Stimulated activated naive CD8-positive, alpha-beta T cell treated with anti-CD3 and anti-CD28 coated beads, Interleukin-15, amount 100 ng/mL, for 72 hours (primary cell): ENCODE measurements at regions not wholly inside any gene's neighbourhood (a gene's known extent, or its start where the extent isn't known, plus 50 kb on each side); places are given as distances from the start of the nearest gene placed in this dataset.
A peak's percentile ranks its signal among the peaks of the same experiment; 100 is the strongest.

Source experiments
- ATAC-seq: fragments of 150-1000 bp; cut with Tn5 transposase; 2 replicates; pipeline ENCODE4 v1.10.0; 2021; ENCODE audit warnings: mild to moderate bottlenecking, moderate library complexity
- DNase-seq, 2 donors: peaks; one replicate each; pipeline ENCODE4 v3.0.0; 2021 to 2022
- H3K27ac Mint-ChIP-seq, 2 donors: one replicate each; pipeline ENCODE4 v1.8.0; 2022; ENCODE audit warnings: mild to moderate bottlenecking in 2 of 2, mixed read lengths in 2 of 2, moderate library complexity in 2 of 2
- H3K27me3 Mint-ChIP-seq: one replicate; pipeline ENCODE4 v1.8.0; 2022; ENCODE audit warnings: mixed read lengths
- H3K4me1 Mint-ChIP-seq: one replicate; pipeline ENCODE4 v1.8.0; 2022; ENCODE audit warnings: mild to moderate bottlenecking, mixed read lengths
- H3K4me3 Mint-ChIP-seq, 2 donors: one replicate each; pipeline ENCODE4 v1.8.0; 2022; ENCODE audit warnings: mild to moderate bottlenecking in 2 of 2, mixed read lengths in 2 of 2, moderate library complexity in 1 of 2
- H3K9me3 Mint-ChIP-seq, 2 donors: one replicate each; pipeline ENCODE4 v1.8.0; 2022; ENCODE audit warnings: mixed read lengths in 2 of 2

DNA sequence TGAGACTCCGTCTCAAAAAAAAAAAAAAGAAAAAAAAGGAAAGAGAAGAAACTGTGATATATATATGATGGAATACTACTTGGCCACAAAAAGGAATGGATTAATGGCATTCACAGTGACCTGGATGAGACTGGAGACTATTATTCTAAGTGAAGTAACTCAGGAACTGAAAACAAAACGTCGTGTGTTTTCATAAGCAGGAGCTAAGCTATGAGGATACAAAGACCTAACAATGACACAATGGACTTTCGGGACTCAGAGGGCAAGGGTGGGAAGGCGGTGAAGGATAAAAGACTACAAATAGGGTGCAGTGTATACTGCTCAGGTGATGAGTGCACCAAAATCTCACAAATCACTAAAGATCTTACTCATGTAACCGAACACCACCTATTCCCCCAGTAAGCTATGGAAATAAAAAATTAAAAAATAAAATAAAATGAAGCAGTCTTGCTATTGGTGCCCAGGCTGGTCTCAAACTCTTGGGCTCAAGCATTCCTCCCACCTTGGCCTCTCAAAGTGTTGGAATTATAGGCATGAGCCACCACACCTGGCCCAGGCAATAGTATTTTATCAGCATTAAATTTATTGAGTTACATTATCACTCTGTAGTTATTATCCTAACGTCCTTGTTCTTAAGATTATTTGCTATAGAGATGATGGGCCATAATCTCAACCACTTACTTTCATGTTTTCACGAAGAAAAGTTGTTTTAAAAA, 71.5 kb upstream of the GPBP1 start:
- ATAC-seq (no peak), DNase-seq (no peak)
- peaks cover 13% of the 10 kb centered on the region in 2 donors for H3K9me3 Mint-ChIP-seq
- H3K4me3 Mint-ChIP-seq: no peak overlapping the region
- H3K27ac Mint-ChIP-seq: peak overlapping the region in 1 of 2 donors; percentile 35
- H3K27me3 Mint-ChIP-seq: no peaks in the 10 kb centered on the region
- no peaks in the 10 kb centered on the region for H3K4me1 Mint-ChIP-seq

DNA sequence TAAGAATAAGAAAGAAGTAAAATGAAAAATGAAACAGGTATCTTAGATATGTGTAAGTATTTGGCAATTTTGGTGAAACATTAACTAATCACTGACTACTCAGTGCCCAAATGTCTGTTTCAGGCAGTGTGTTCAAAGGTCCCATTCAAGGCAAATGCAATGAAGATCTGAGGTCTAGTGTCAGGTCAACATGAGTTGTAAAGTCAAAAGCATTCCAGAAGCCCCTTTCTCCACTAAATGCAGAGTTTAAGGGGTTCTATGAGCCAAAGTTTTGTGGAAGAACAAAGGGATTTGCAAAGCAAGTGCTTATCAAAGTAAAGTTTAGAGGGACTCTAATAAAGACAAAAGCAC, 71.0 kb upstream of the GPBP1 start:
- no peaks in the 10 kb centered on the region for H3K4me1 Mint-ChIP-seq
- ATAC-seq: no peak
- peaks cover 7 to 8% of the 10 kb centered on the region in 2 donors for H3K9me3 Mint-ChIP-seq
- H3K27ac Mint-ChIP-seq: no peak overlapping the region
- no peak for DNase-seq
- H3K27me3 Mint-ChIP-seq: no peaks in the 10 kb centered on the region
- no peak overlapping the region for H3K4me3 Mint-ChIP-seq

DNA sequence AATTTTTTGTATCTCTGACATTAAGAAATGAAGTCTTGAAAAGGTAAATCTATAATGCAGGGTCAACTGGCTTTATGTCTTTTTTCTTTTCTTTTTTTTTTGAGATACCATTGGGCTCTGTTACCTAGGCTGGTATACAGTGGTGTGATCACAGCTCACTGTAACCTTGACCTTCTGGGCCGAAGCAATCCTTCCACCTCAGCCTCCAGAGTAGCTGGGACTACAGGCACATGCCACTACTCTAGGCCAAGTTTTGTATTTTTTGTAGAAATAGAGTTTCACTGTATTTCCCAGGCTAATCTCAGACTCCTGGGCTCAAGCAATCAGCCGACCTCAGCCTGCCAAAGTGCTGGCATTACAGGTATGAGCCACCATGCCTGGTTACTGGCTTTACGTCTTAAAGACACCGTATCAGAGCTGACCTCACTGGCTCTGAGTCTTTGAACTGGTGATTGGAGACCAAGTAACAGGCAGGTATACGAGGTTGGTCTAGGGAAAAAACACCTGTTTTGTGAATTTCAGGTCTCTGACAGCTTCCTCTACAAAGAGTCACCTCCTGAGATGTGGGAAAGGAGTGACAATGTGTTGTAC, 70.4 kb upstream of the GPBP1 start:
- Mint-ChIP-seq H3K27me3 (no peaks in the 10 kb centered on the region), H3K9me3 (peaks cover 4% of the 10 kb centered on the region in 2 donors), H3K27ac (no peak overlapping the region), H3K4me1 (no peaks in the 10 kb centered on the region), H3K4me3 (no peak overlapping the region)
- DNase-seq (no peak), ATAC-seq (no peak)

DNA sequence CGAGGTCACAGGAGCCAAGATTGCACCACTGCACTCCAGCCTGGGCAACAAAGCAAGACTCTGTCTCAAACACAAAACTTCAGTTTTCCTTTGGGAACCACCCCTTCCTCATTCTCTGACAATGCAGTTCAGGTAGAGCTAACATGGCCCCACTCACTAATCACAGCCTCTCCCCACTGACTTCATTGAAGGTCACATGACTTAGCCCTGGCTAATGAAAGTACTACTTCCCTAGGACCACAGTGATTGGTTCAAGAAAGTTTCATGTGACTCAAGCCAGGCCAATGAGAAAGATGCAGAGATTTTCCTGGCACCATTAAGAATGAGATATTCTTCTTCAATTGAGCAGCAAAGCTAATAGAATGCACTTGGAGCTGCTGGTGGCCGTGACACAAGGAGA, 67.2 kb upstream of the GPBP1 start:
- Mint-ChIP-seq H3K27me3 (no peaks in the 10 kb centered on the region), H3K4me3 (no peak overlapping the region), H3K9me3 (no peaks in the 10 kb centered on the region)

DNA sequence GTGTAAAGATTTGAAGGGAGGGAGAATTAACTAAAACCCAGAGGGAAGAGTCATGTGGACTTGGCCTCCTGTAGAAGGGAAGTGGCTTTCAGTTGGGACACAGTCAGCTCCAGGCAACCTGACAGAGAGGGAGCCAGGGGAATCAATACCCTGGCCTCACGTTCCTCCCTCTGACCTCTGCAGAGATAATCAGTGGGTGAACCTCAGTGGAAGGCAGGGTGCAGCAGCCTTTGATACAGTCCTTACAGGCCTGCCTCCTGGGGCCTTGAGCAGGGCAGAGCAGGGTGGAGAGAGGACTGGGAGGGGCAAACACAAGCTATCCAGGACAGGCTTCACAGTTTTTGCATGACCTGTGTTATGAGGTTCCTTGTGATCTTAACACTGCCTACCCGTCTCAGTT, 61.9 kb upstream of the GPBP1 start:
- H3K27ac Mint-ChIP-seq: no peak overlapping the region
- H3K4me3 Mint-ChIP-seq: no peak overlapping the region
- H3K27me3 Mint-ChIP-seq: no peaks in the 10 kb centered on the region
- ATAC-seq (no peak), DNase-seq (no peak)
- no peaks in the 10 kb centered on the region for H3K9me3 Mint-ChIP-seq
- peaks cover 12% of the 10 kb centered on the region for H3K4me1 Mint-ChIP-seq

More for the DNA sequence above, 67.2 kb upstream of the GPBP1 start:
- H3K27ac Mint-ChIP-seq: peak overlapping the region in 1 of 2 donors; percentile 72
- no peaks in the 10 kb centered on the region for H3K4me1 Mint-ChIP-seq
- no peak for DNase-seq
- no peak for ATAC-seq

DNA sequence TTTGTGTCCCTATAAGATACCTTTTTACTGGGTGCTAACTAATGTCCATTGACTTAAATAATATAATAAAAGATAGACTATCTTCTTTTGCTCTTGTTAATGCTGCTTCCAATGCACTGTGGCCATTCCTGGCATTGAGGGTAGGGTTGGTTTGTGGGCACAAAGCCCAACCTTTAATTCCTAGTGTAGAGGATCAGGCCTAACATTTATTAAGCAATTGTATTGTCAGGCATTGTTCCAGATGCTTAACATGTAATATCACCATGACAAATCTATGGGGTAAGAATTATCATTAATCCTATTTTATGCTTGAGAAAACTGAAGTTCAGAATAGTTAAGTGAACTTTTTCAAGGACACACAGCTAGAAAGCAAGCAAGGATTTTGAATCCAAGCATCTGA, 60.4 kb upstream of the GPBP1 start:
- H3K27me3 Mint-ChIP-seq: no peaks in the 10 kb centered on the region
- DNase-seq: no peak
- H3K4me1 Mint-ChIP-seq: peaks cover 23% of the 10 kb centered on the region
- no peaks in the 10 kb centered on the region for H3K9me3 Mint-ChIP-seq
- no peak overlapping the region for H3K4me3 Mint-ChIP-seq
- no peak overlapping the region for H3K27ac Mint-ChIP-seq
- ATAC-seq: no peak

DNA sequence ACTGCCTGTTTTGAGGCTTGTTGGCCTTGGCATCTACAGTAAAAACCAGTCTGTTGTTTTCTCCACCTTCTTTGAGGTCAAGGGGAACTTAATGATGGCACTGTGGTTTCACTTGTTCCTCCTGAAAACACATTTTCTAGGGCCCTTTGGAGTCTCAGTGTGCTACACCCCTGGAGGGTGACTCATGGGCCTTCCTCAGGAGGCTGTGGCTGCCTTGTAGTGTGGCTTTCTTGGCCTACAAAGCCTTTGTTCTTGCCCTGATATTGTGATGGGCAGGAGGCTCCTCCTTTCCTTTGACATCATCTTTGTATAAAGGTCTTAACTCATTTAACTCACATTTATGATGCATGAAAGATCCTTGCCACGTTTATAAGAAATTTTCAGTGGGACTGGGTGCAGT, 56.3 kb upstream of the GPBP1 start:
- H3K27me3 Mint-ChIP-seq: no peaks in the 10 kb centered on the region
- DNase-seq: peak; percentile 71 to 86
- peaks cover 23% of the 10 kb centered on the region for H3K4me1 Mint-ChIP-seq
- ATAC-seq: peak; percentile 99
- peak overlapping the region; percentile 9 to 10 for H3K4me3 Mint-ChIP-seq
- peak overlapping the region in 1 of 2 donors; percentile 19 for H3K27ac Mint-ChIP-seq
- peaks cover 0 to 1% of the 10 kb centered on the region in 2 donors for H3K9me3 Mint-ChIP-seq

DNA sequence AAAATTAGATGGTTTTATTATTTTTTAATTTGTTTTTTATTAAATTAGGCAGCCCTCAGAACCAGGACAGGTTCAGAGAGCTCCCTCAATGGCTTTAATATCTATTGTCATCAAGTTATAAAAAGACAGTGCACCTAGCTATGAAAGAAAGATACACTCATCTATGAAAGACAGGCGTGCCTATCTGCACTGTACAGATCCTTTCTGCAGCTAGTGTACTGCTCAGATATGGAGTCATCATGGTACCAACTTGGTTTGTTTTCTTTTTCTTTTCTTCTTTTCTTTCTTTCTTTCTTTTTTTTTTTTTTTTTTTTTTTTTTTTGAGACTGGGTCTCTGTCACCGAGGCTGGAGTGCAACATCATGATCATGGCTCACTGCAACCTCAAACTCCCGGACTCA, 54.8 kb upstream of the GPBP1 start:
- H3K27ac Mint-ChIP-seq: no peak overlapping the region
- H3K4me1 Mint-ChIP-seq: peaks cover 23% of the 10 kb centered on the region
- no peak for DNase-seq
- H3K27me3 Mint-ChIP-seq: no peaks in the 10 kb centered on the region
- no peak for ATAC-seq
- H3K4me3 Mint-ChIP-seq: no peak overlapping the region
- peaks cover 0 to 4% of the 10 kb centered on the region in 2 donors for H3K9me3 Mint-ChIP-seq

DNA sequence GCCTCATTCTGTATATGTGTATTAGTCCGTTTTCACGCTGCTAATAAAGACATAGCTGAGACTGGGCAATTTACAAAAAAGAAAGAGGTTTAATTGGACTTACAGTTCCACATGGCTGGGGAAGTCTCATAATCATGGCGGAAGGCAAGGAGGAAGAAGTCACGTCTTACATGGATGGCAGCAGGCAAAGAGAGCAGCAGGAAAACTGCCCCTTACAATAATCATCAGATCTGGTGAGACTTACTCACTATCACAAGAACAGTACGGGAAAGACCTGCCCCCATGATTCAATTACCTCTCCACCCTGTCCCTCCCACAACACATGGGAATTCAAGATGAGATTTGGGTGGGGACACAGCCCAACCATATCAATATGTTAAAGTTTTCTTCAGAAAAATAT, 49.8 kb upstream of the GPBP1 start:
- DNase-seq: no peak

More for the DNA sequence above, 49.8 kb upstream of the GPBP1 start:
- Mint-ChIP-seq H3K4me1 (no peaks in the 10 kb centered on the region), H3K9me3 (peaks cover 0 to 4% of the 10 kb centered on the region in 2 donors), H3K27me3 (no peaks in the 10 kb centered on the region), H3K27ac (no peak overlapping the region), H3K4me3 (no peak overlapping the region)
- no peak for ATAC-seq
